ENCODE measurements at regions not wholly inside any gene's neighbourhood (a gene's known extent, or its start where the extent isn't known, plus 50 kb on each side); places are given as distances from the start of the nearest gene placed in this dataset.

GRCh38 chr4:27628609-27629008 is 768.0 kb downstream of the STIM2 start:
- Histone ChIP-seq H3K4me1 (ENCODE audit: control insufficient read depth in 1 of 2, insufficient read depth in 2 of 2, low read length in 2 of 2) (no peaks in the 10 kb centered on the region), H3K4me3 (ENCODE audit: low read depth in 1 of 2, low read length in 2 of 2) (no peak overlapping the region), H3K36me3 (ENCODE audit: control insufficient read depth in 1 of 2, insufficient read depth in 2 of 2, low read length in 2 of 2) (no peaks in the 10 kb centered on the region), H3K27me3 (ENCODE audit: control insufficient read depth in 1 of 2, insufficient read depth in 2 of 2, low read length in 2 of 2) (no peaks in the 10 kb centered on the region), H3K9me3 (ENCODE audit: control insufficient read depth in 1 of 2, low read length in 2 of 2) (no peaks in the 10 kb centered on the region), H3K27ac (ENCODE audit: low read depth, low read length) (no peak overlapping the region), H3K9ac (ENCODE audit: low read depth in 1 of 2, low read length in 2 of 2) (no peak overlapping the region)

GRCh38 chr4:27629532-27630225 is 769.0 kb downstream of the STIM2 start:
- H3K9me3 ChIP-seq (ENCODE audit: control insufficient read depth in 1 of 2, low read length in 2 of 2): no peaks in the 10 kb centered on the region
- no peaks in the 10 kb centered on the region for H3K36me3 ChIP-seq (ENCODE audit: control insufficient read depth in 1 of 2, insufficient read depth in 2 of 2, low read length in 2 of 2)
- H3K4me3 ChIP-seq (ENCODE audit: low read depth in 1 of 2, low read length in 2 of 2): no peak overlapping the region
- H3K27ac ChIP-seq (ENCODE audit: low read depth, low read length): no peak overlapping the region
- H3K27me3 ChIP-seq (ENCODE audit: control insufficient read depth in 1 of 2, insufficient read depth in 2 of 2, low read length in 2 of 2): no peaks in the 10 kb centered on the region
- H3K9ac ChIP-seq (ENCODE audit: low read depth in 1 of 2, low read length in 2 of 2): no peak overlapping the region
- H3K4me1 ChIP-seq (ENCODE audit: control insufficient read depth in 1 of 2, insufficient read depth in 2 of 2, low read length in 2 of 2): no peaks in the 10 kb centered on the region

GRCh38 chr4:27635936-27636913 is 775.6 kb downstream of the STIM2 start:
- Histone ChIP-seq H3K9ac (ENCODE audit: low read depth in 1 of 2, low read length in 2 of 2) (no peak overlapping the region), H3K36me3 (ENCODE audit: control insufficient read depth in 1 of 2, insufficient read depth in 2 of 2, low read length in 2 of 2) (no peaks in the 10 kb centered on the region), H3K27me3 (ENCODE audit: control insufficient read depth in 1 of 2, insufficient read depth in 2 of 2, low read length in 2 of 2) (no peaks in the 10 kb centered on the region), H3K4me3 (ENCODE audit: low read depth in 1 of 2, low read length in 2 of 2) (no peak overlapping the region), H3K9me3 (ENCODE audit: control insufficient read depth in 1 of 2, low read length in 2 of 2) (no peaks in the 10 kb centered on the region), H3K4me1 (ENCODE audit: control insufficient read depth in 1 of 2, insufficient read depth in 2 of 2, low read length in 2 of 2) (no peaks in the 10 kb centered on the region), H3K27ac (ENCODE audit: low read depth, low read length) (no peak overlapping the region)

DNA sequence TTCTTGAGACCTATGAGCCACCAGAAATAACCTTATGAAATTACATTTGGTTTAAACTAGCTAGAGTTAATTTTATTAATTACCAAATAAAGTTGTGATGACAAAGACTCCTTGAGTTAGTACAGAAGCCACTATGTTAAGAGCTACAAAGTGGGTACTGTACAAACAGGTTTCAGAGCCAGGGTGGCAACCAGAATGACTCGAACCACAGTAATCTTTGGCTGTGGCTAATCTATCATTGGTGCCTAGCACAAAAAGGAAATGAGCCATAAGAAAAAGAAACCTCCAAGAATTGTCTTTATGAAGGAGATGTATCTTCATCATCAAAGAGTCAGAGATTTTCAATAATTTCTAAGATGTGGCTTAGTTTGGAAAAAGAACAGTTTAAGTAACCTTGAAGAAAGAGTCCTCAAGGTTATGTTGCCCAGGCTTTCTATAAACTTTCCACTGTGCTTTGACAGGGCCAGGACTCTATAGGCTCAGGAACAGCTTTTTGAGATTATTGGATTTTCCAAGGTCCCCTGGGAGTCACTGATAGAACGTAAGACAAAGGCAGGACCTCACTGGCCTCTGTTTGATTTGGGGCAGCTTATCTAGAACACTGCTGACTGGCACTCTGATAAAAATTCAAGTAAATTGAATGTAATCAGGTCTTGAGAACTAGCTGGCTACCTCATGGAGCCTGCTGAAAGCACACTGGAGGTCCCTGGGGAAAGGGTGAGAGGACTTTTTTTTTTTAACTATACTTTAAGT is 777.7 kb downstream of the STIM2 start:
- H3K27ac ChIP-seq (ENCODE audit: low read depth, low read length): no peak overlapping the region
- no peaks in the 10 kb centered on the region for H3K4me1 ChIP-seq (ENCODE audit: control insufficient read depth in 1 of 2, insufficient read depth in 2 of 2, low read length in 2 of 2)
- H3K9me3 ChIP-seq (ENCODE audit: control insufficient read depth in 1 of 2, low read length in 2 of 2): no peaks in the 10 kb centered on the region
- no peaks in the 10 kb centered on the region for H3K27me3 ChIP-seq (ENCODE audit: control insufficient read depth in 1 of 2, insufficient read depth in 2 of 2, low read length in 2 of 2)
- H3K9ac ChIP-seq (ENCODE audit: low read depth in 1 of 2, low read length in 2 of 2): no peak overlapping the region
- no peaks in the 10 kb centered on the region for H3K36me3 ChIP-seq (ENCODE audit: control insufficient read depth in 1 of 2, insufficient read depth in 2 of 2, low read length in 2 of 2)
- no peak overlapping the region for H3K4me3 ChIP-seq (ENCODE audit: low read depth in 1 of 2, low read length in 2 of 2)

DNA sequence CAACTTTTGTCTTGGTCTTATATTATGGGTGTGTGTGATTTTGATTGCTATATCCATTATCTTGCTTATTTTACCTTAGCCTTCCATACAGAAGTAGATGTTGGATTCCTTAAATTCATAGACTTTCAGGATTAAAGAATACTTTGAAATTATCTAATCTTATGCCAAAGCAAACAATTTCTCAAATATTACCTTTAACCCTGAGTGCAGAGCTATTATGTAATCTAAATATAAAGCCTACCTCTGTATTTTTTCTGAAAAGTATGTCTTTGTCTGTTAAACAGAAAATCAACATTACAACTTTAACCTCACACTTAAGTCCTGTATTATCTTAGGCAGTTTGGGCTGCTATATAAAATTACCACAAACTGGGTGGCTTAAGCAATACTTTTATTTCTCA is 782.5 kb downstream of the STIM2 start:
- Histone ChIP-seq H3K36me3 (ENCODE audit: control insufficient read depth in 1 of 2, insufficient read depth in 2 of 2, low read length in 2 of 2) (no peaks in the 10 kb centered on the region), H3K9ac (ENCODE audit: low read depth in 1 of 2, low read length in 2 of 2) (no peak overlapping the region), H3K9me3 (ENCODE audit: control insufficient read depth in 1 of 2, low read length in 2 of 2) (no peaks in the 10 kb centered on the region), H3K27me3 (ENCODE audit: control insufficient read depth in 1 of 2, insufficient read depth in 2 of 2, low read length in 2 of 2) (no peaks in the 10 kb centered on the region), H3K27ac (ENCODE audit: low read depth, low read length) (no peak overlapping the region), H3K4me1 (ENCODE audit: control insufficient read depth in 1 of 2, insufficient read depth in 2 of 2, low read length in 2 of 2) (no peaks in the 10 kb centered on the region), H3K4me3 (ENCODE audit: low read depth in 1 of 2, low read length in 2 of 2) (no peak overlapping the region)

- Histone ChIP-seq H3K27ac (ENCODE audit: low read depth, low read length) (no peak overlapping the region), H3K36me3 (ENCODE audit: control insufficient read depth in 1 of 2, insufficient read depth in 2 of 2, low read length in 2 of 2) (no peaks in the 10 kb centered on the region), H3K4me1 (ENCODE audit: control insufficient read depth in 1 of 2, insufficient read depth in 2 of 2, low read length in 2 of 2) (no peaks in the 10 kb centered on the region), H3K9me3 (ENCODE audit: control insufficient read depth in 1 of 2, low read length in 2 of 2) (no peaks in the 10 kb centered on the region), H3K4me3 (ENCODE audit: low read depth in 1 of 2, low read length in 2 of 2) (no peak overlapping the region), H3K9ac (ENCODE audit: low read depth in 1 of 2, low read length in 2 of 2) (no peak overlapping the region), H3K27me3 (ENCODE audit: control insufficient read depth in 1 of 2, insufficient read depth in 2 of 2, low read length in 2 of 2) (no peaks in the 10 kb centered on the region)
These were observed 787.8 kb downstream of the STIM2 start for GRCh38 chr4:27648416-27648815.

GRCh38 chr4:27662426-27662825 is 801.8 kb downstream of the STIM2 start:
- no peaks in the 10 kb centered on the region for H3K4me1 ChIP-seq (ENCODE audit: control insufficient read depth in 1 of 2, insufficient read depth in 2 of 2, low read length in 2 of 2)
- H3K27ac ChIP-seq (ENCODE audit: low read depth, low read length): no peak overlapping the region
- H3K4me3 ChIP-seq (ENCODE audit: low read depth in 1 of 2, low read length in 2 of 2): no peak overlapping the region
- H3K9ac ChIP-seq (ENCODE audit: low read depth in 1 of 2, low read length in 2 of 2): no peak overlapping the region
- H3K36me3 ChIP-seq (ENCODE audit: control insufficient read depth in 1 of 2, insufficient read depth in 2 of 2, low read length in 2 of 2): no peaks in the 10 kb centered on the region
- H3K9me3 ChIP-seq (ENCODE audit: control insufficient read depth in 1 of 2, low read length in 2 of 2): no peaks in the 10 kb centered on the region
- no peaks in the 10 kb centered on the region for H3K27me3 ChIP-seq (ENCODE audit: control insufficient read depth in 1 of 2, insufficient read depth in 2 of 2, low read length in 2 of 2)

DNA sequence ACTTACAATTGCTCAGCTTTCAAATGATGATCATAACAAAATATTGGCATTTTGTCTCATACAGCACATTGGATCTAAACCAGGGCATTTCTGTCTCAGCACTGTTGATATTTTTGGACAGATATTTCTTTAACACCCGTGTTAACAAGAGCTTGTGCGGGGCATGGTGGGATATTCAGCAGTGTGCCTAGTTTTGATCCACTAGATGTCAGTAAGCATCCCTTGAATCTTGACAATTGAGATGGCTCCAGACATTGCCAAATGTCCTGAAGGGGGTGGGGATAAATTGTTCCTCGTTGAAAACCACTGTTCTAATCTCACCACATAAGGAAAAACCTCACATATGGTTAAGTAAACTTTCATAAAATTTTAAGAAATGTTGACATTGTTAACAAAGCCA is 806.3 kb downstream of the STIM2 start:
- Histone ChIP-seq H3K9ac (ENCODE audit: low read depth in 1 of 2, low read length in 2 of 2) (no peak overlapping the region), H3K4me3 (ENCODE audit: low read depth in 1 of 2, low read length in 2 of 2) (no peak overlapping the region), H3K9me3 (ENCODE audit: control insufficient read depth in 1 of 2, low read length in 2 of 2) (no peaks in the 10 kb centered on the region), H3K27ac (ENCODE audit: low read depth, low read length) (no peak overlapping the region), H3K36me3 (ENCODE audit: control insufficient read depth in 1 of 2, insufficient read depth in 2 of 2, low read length in 2 of 2) (no peaks in the 10 kb centered on the region), H3K27me3 (ENCODE audit: control insufficient read depth in 1 of 2, insufficient read depth in 2 of 2, low read length in 2 of 2) (no peaks in the 10 kb centered on the region), H3K4me1 (ENCODE audit: control insufficient read depth in 1 of 2, insufficient read depth in 2 of 2, low read length in 2 of 2) (no peaks in the 10 kb centered on the region)

DNA sequence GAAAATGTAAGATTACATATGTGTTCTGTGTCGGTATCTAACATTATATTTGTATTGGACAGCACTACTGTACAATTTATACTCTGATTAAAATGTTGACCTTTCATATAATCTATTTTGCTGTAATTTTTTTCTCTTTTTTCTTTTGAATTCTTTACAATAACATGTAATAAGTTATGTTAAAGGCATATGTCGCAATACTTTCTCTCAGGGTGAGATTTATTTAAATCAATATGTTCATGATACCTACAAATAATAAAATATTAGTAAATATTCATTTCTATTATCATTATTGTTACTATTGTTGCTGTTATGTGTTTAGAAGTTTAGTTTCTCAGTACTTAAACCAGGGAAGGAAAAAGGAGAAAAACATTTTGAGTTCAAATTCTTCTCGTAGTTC is 807.4 kb downstream of the STIM2 start:
- Histone ChIP-seq H3K4me1 (ENCODE audit: control insufficient read depth in 1 of 2, insufficient read depth in 2 of 2, low read length in 2 of 2) (no peaks in the 10 kb centered on the region), H3K27me3 (ENCODE audit: control insufficient read depth in 1 of 2, insufficient read depth in 2 of 2, low read length in 2 of 2) (no peaks in the 10 kb centered on the region), H3K27ac (ENCODE audit: low read depth, low read length) (no peak overlapping the region), H3K9ac (ENCODE audit: low read depth in 1 of 2, low read length in 2 of 2) (no peak overlapping the region), H3K36me3 (ENCODE audit: control insufficient read depth in 1 of 2, insufficient read depth in 2 of 2, low read length in 2 of 2) (no peaks in the 10 kb centered on the region), H3K4me3 (ENCODE audit: low read depth in 1 of 2, low read length in 2 of 2) (no peak overlapping the region), H3K9me3 (ENCODE audit: control insufficient read depth in 1 of 2, low read length in 2 of 2) (no peaks in the 10 kb centered on the region)

GRCh38 chr4:27678027-27678426 is 817.4 kb downstream of the STIM2 start:
- H3K4me1 ChIP-seq (ENCODE audit: control insufficient read depth in 1 of 2, insufficient read depth in 2 of 2, low read length in 2 of 2): no peaks in the 10 kb centered on the region
- H3K9me3 ChIP-seq (ENCODE audit: control insufficient read depth in 1 of 2, low read length in 2 of 2): no peaks in the 10 kb centered on the region
- H3K4me3 ChIP-seq (ENCODE audit: low read depth in 1 of 2, low read length in 2 of 2): no peak overlapping the region
- no peaks in the 10 kb centered on the region for H3K27me3 ChIP-seq (ENCODE audit: control insufficient read depth in 1 of 2, insufficient read depth in 2 of 2, low read length in 2 of 2)
- no peak overlapping the region for H3K27ac ChIP-seq (ENCODE audit: low read depth, low read length)
- no peak overlapping the region for H3K9ac ChIP-seq (ENCODE audit: low read depth in 1 of 2, low read length in 2 of 2)
- H3K36me3 ChIP-seq (ENCODE audit: control insufficient read depth in 1 of 2, insufficient read depth in 2 of 2, low read length in 2 of 2): no peaks in the 10 kb centered on the region

All from duodenal mucosa (tissue), 2 donors.